ENCODE measurements at regions not wholly inside any gene's neighbourhood (a gene's known extent, or its start where the extent isn't known, plus 50 kb on each side); places are given as distances from the start of the nearest gene placed in this dataset.

DNA sequence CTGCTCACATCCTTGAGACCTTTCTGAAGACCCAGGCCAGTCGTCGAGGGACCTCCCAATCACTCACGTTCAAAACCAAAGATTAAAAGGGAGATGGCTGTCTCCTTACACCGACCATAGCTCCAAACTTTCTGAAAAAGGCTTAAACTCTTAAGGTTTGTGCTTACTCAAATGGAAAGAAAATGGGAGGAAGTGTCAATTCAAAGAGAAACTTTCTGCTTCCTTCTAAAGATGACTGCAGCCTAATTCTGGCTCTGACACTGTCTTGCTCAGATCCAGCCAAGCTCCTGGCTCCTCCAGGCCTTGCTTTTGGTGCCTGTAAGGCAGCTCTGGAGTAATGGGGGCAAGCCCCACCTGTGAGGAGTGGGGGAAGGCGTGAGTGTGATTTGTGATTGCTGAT is 54.9 kb upstream of the WSB1 start:
- H3K4me3 ChIP-seq (replicated peaks in 1 of 2; ENCODE audit: low read depth in 2 of 2, low read length in 2 of 2), result no peak overlapping the region
- TF ChIP-seq, protein P1, sequence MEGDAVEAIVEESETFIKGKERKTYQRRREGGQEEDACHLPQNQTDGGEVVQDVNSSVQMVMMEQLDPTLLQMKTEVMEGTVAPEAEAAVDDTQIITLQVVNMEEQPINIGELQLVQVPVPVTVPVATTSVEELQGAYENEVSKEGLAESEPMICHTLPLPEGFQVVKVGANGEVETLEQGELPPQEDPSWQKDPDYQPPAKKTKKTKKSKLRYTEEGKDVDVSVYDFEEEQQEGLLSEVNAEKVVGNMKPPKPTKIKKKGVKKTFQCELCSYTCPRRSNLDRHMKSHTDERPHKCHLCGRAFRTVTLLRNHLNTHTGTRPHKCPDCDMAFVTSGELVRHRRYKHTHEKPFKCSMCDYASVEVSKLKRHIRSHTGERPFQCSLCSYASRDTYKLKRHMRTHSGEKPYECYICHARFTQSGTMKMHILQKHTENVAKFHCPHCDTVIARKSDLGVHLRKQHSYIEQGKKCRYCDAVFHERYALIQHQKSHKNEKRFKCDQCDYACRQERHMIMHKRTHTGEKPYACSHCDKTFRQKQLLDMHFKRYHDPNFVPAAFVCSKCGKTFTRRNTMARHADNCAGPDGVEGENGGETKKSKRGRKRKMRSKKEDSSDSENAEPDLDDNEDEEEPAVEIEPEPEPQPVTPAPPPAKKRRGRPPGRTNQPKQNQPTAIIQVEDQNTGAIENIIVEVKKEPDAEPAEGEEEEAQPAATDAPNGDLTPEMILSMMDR (IDR thresholded peaks at IDR 0.05; ENCODE audit: low read depth, low read length), result no peak
- DNase-seq (ENCODE audit: low read depth in 2 of 2), result no peak

DNA sequence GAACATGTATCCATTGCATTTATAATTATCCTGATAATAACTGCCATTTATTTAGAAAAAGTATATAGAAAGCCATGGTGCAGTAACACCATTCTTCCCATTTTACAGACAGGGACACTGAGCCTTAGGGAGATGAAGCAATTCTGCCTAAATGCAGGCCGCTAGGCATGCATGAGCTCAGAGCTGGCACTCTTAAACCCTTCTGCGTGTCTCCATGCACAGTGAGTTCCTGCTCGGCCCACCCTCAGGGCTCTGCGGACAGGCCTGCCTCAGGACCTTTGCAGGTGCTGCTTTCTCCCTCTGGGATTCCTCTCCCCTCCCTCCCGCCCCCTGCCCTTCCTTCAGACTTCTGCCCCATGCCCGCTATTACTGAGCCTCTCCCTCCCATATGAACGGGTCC is 54.3 kb upstream of the WSB1 start:
- H3K4me3 ChIP-seq (replicated peaks in 1 of 2; ENCODE audit: low read depth in 2 of 2, low read length in 2 of 2), result no peak overlapping the region
- DNase-seq (ENCODE audit: low read depth in 2 of 2), result no peak
- TF ChIP-seq, protein P1 (IDR thresholded peaks at IDR 0.05; ENCODE audit: low read depth, low read length), result no peak

DNA sequence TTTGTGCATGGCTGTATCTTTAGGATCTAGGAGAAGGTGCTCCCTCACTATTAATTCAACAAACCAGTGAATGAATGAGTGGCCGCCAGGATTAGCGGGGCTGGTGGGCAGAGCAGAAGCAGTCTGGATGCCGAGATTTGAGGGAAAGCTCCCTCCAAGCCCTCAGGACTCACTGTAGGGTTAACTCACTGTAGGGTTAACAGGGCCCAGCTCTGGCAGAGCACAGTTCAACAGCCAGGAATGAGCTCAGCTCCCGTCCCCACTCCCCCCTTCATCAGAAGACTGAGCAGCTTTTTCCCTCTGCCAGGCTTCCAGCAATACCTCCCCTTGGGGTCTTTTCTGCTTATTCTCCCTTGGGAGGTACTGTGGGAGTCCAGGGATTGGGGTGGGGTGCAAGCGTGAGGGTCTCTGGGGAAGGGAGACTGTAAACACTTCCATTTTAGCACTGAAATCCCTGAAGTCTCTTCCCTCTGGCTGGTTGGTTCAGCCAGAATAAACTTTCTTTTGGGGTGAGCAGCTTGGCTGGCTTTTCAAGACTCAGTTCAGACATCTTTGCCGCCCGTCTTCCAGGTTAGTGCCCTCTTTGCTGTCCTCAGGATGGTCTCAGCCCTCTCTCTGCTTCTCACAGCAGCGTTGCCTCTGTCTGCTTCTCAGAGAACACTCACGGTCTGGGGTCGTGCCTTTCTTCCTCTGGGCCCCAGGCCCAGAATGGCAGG is 53.7 kb upstream of the WSB1 start:
- TF ChIP-seq, protein P1 (IDR thresholded peaks at IDR 0.05; ENCODE audit: low read depth, low read length), result no peak
- no peak overlapping the region for H3K4me3 ChIP-seq (replicated peaks in 1 of 2; ENCODE audit: low read depth in 2 of 2, low read length in 2 of 2)
- DNase-seq (ENCODE audit: low read depth in 2 of 2), result no peak

DNA sequence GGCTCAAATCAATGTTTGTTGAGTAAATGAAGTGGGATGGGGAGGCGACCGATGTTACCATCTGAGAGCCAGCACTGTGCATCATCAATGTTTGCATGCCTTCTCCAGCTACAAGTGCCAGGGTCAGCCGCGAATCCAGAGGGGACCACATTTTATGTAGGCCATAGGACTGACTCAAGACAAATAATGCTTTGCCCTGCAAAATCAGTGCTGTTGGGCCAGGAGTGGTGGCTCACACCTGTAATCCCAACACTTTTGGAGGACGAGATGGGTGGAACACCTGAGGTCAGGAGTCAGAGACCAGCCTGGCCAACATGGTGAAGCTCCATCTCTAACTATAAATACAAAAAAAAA is 53.1 kb upstream of the WSB1 start:
- no peak overlapping the region for H3K4me3 ChIP-seq (replicated peaks in 1 of 2; ENCODE audit: low read depth in 2 of 2, low read length in 2 of 2)
- no peak for DNase-seq (ENCODE audit: low read depth in 2 of 2)
- TF ChIP-seq, protein P1 (IDR thresholded peaks at IDR 0.05; ENCODE audit: low read depth, low read length), result no peak

DNA sequence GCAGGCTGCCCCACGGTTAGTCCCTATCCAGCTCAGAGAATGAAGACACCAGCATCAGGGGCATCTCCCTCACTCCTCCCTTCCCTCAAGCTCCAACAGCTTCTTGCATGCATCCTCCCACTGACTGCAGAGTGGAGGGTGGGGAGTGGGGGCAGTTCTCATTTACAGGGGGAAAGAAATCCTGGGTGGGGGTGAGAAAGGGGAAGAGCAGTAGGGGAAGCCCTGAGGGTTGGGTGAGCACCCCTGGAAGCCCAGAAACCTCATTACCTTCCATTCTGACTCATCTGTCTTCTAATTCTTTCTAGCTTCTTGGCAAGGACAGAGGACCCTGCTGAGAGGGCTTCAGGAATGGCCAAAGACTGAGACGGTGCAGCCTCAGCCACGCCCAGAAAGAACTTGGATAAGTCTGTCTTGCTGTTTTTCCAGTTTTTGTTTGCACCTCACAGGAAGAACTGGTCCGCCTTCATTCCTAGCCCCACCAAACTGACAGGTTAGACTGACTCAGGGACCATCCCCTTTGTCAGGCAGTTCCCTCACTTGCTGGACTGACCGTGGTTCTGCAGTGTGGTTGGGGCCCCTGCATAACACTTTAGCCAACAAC is 52.5 kb upstream of the WSB1 start:
- peak; percentile 50 for DNase-seq (ENCODE audit: low read depth in 2 of 2)
- no peak overlapping the region for H3K4me3 ChIP-seq (replicated peaks in 1 of 2; ENCODE audit: low read depth in 2 of 2, low read length in 2 of 2)
- TF ChIP-seq, protein P1 (IDR thresholded peaks at IDR 0.05; ENCODE audit: low read depth, low read length), result no peak

DNA sequence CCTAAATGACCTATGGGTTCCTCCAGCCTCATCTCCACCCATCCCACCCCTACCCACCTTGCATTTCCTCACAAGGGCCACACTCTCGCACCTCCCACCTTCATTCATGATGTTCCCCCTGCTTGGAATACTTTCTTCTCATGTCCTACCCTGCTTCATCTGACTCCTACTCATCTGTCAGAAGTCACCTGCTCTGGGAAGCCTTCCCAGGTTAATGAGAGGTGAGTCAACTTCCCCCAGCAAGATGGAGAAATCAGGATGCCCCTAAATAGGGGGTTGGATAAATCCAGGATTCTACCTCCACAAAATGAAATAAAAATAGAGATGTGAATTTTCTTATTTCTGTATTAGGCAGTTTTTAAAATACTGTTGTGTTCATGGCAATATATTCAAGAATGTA is 51.0 kb upstream of the WSB1 start:
- TF ChIP-seq, protein P1 (IDR thresholded peaks at IDR 0.05; ENCODE audit: low read depth, low read length), result no peak
- no peak overlapping the region for H3K4me3 ChIP-seq (replicated peaks in 1 of 2; ENCODE audit: low read depth in 2 of 2, low read length in 2 of 2)
- no peak for DNase-seq (ENCODE audit: low read depth in 2 of 2)

All from cardiac fibroblast (primary cell).